ENCODE measurements at regions not wholly inside any gene's neighbourhood (a gene's known extent, or its start where the extent isn't known, plus 50 kb on each side); places are given as distances from the start of the nearest gene placed in this dataset.
A peak's percentile ranks its signal among the peaks of the same experiment; 100 is the strongest.
"Not testable (repeated sequence)": the region's sequence is repeated elsewhere in the genome, so short reads cannot be mapped to it uniquely, and the experiment has no call there.

DNA sequence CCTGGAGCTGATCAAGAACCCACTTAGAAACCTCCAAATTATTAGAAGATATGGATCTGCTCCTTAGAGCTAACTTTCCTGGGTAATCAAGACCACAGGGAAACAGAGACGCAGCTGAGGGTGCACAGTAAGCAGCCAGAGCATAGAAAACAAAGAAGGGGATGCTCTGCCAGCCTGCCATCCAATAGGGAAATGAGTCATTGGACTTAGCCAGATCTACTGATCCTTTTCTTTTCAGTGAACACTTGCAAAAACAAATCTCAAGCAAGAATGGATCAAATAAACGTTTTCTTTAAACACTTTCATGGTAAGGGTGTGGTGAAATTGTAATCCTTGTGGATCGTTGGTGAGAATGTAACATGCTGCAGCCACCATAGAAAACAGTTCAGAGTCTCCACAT lies 474.0 kb downstream of the LTN1 start:
- DNase-seq (ENCODE audit: low spot score): no peak
- intact Hi-C loops (cut with DNase I): loop anchor here (10.0 kb wide), 2 partner anchors 184 to 1674 kb away; partner anchors contain the start of gene ADAMTS1

DNA sequence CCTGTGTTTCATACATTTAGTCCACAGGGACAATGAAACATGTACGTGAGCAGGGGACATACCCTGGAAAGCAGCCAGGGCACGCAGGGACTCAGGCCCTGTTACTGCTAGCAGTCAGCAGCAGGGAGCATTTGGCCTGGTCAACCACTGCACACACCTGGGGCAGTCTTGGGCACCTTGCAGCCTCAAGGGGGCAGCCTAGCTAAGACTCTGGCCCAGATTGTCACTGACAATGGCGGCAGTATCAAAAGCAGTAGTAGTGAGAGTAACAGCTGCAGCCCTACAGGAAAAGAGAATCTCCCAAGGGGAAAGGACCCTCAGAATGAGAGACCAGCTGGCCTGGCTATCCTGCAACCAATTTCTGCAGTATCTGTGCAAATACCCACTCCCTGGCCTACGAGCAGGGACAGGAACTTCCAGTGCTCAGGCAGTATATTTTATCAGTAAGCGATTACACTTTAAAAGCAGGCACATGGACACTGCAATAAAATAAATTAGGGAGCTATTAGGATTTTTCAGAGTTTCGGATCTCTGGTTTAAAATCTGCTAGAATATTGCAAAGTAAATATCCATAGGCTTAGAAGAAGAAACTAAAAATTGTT lies 475.6 kb downstream of the LTN1 start:
- peak; percentile 78 for DNase-seq (ENCODE audit: low spot score)
- intact Hi-C loops (cut with DNase I): loop anchor here (2.0 to 10.0 kb wide), 3 partner anchors 182 to 1672 kb away; partner anchors contain the start of gene ADAMTS1

GRCh38 chr21:28516021-28516420 lies 476.7 kb downstream of the LTN1 start:
- no peak for DNase-seq (ENCODE audit: low spot score)
- intact Hi-C loops (cut with DNase I): loop anchor here (2.0 to 10.0 kb wide), 3 partner anchors 181 to 1671 kb away; partner anchors contain the start of gene ADAMTS1

DNA sequence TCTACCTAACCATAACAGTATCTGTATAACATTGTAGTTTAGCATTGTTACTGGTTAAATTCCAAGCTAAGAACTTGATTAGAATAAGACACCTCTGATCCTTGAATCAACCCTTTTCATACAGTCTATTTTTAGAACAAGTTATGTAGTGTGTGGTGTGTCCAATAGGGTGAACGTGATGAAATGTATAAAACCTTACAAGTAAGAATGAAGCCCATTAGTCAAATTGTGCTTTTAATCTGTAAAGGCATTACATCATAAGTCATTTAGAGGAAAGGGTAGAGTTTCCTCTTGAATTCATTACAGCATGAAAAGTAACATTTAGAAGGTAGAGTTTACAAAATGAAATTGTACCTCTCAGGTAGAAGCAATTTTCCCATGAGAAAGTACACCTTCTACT lies 479.2 kb downstream of the LTN1 start:
- intact Hi-C loops (cut with DNase I): loop anchor here (10.0 kb wide), 2 partner anchors 179 to 1669 kb away; partner anchors contain the start of gene ADAMTS1

DNA sequence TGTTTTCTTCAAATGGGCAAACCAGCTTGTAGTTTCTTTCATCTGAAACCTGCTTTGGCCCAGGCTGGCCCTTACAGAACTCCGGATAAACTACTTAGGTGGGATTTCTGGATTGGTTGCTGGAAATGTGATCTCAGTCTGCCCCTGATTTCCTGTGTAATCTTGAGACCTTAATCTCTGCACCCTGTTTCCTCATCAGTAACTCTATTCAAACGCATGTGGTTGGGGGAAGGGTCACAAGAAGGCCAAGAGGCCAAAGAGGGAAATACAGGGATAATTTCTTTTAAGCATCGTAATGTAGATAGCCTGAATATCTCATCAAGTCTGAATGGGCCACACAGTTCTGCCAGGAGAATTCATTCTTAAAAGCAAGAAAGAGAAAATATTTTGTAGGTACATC lies 483.6 kb downstream of the LTN1 start:
- no peak for DNase-seq (ENCODE audit: low spot score)
- intact Hi-C loops (cut with DNase I): no loop called here

More for the DNA sequence above, 479.2 kb downstream of the LTN1 start:
- no peak for DNase-seq (ENCODE audit: low spot score)

GRCh38 chr21:28508126-28508525 lies 484.6 kb downstream of the LTN1 start:
- intact Hi-C loops (cut with DNase I): no loop called here
- no peak for DNase-seq (ENCODE audit: low spot score)

DNA sequence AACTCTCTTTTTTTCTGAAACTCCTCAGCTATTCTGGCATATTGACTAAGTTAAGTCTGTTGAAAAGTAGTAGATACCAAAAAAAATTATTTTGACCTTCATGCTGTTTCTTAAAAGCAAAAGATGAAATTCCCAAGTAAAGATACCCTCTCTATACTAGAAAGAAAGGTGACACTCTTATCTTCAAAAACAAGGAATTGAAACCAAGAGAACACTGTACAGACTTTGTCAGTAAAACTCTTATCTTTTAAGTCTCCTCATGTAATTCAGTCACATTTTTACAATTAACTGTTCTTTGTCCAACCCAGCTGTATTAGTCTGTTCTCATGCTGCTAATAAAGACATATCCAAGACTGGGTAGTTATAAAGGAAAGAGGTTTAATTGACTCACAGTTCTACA lies 496.2 kb downstream of the LTN1 start:
- intact Hi-C loops (cut with DNase I): no loop called here
- no peak for DNase-seq (ENCODE audit: low spot score)

GRCh38 chr21:28492127-28492526 lies 500.6 kb downstream of the LTN1 start:
- no peak for DNase-seq (ENCODE audit: low spot score)
- intact Hi-C loops (cut with DNase I): no loop called here

- DNase-seq (ENCODE audit: low spot score): no peak
- intact Hi-C loops (cut with DNase I): no loop called here
Measured at GRCh38 chr21:28489821-28490350, 502.8 kb downstream of the LTN1 start.

- intact Hi-C loops (cut with DNase I): no loop called here
- no peak for DNase-seq (ENCODE audit: low spot score)
Measured at GRCh38 chr21:28489162-28489561, 503.5 kb downstream of the LTN1 start.

DNA sequence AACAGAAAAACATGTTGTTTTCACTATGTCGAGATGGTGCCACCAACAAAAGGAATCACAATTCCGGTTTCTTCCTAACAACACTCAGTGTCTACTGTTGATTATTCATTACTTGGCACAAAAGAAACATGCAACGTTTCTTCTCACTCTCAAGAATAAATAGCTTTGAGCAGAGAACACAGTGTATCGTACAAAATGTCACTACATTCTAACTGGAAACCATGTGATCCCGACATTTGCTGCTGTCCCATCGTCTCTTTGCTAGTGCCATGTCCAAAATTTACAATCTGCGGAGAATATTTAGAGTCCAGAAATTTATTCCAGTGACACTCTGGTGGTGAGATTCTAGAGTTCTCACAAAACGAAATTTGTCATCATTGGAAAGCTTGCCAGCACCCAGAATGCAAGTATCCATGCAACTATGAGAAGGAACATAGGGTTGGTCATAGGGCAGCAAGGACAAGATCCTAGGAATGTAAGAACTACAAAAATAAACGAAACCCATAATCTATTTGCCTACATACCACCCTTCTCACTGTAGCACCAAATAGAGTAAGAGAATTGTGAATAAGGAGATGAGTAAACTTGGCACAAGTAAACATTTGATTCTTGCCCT lies 505.1 kb downstream of the LTN1 start:
- intact Hi-C loops (cut with DNase I): no loop called here
- DNase-seq (ENCODE audit: low spot score): no peak

DNA sequence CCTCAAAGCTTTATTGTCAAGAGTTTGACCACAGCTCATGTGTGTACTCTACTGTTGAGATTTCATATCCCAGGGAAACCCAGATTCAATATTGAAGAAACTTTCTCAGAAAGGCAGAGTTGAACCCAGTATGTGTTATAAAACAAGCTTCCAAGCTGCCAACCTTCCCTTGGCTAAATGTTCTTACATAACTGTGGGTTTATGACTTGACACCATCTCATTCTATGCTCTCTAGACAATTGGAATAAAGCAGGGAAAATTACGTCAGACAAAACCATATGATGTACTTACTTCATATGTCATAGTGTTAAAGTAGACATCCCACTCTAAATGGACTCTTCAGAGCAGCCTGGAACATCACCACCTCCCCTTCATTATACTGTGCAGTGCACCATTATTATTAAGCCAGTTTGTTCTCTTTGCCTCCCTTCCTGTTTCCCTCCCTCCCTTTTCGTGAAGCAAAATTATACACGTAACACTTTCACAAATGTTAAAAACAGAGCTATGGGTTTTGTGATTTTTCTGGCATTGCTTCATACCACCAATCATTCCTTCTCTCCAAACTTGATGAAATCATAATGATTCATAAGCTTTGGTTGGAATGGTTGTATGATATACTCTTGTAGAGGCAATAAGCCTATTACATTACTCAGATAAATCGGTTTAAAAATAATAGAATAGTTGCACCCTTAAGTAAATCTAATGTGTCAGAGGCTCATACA lies 507.2 kb downstream of the LTN1 start:
- DNase-seq (ENCODE audit: low spot score): no peak
- intact Hi-C loops (cut with DNase I): no loop called here

DNA sequence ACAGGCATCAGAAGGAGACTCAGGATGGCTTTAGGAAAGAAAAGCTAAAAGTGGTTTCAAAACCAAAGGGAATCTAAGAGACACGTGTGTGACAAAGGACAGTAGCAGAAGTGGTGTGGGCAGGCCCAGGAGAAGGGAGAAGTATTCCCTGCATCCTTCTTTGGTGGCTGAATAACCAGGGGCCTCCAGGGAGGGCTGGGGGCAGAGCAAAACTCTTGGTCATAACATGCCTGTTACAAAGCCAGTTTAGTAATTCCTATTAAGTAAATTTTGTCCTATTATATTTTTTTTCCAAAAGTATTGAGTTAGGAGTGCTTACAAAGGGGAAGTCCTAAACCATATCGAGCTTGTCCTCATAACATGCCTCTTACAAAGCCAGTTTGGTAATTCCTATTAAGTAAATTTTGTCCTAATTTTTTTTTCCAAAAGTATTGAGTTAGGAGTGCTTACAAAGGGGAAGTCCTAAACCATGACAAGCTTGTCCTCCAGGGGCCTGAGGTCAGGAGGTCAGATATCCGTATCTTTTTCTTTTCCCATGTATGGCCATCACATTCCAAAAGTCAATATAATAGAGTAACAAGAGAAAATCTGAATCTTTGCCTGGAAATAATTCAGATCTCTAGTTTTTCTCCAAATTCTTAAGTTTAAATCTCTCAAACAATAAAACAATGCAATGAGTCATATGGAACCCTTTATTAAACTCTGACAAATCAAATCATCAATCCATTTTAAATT lies 509.2 kb downstream of the LTN1 start:
- intact Hi-C loops (cut with DNase I): no loop called here
- no peak for DNase-seq (ENCODE audit: low spot score)

DNA sequence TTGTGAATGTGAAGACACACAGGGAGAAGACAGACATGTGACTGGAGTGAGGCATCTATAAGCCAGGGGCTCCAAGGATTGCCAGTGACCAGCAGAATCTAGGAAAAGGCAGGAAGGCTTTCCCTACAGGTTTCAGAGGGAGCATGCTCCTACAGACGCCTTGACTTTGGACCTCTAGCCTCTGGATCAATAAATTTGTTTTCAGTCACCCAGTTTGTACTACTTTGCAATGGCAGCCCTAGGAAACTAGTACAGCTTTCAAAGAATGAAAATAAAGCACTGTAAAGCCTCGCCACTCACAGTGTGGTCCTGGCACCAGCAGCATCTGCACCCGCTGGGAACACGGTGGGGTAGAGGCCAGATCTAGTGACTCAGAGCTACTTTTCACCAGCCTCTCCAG lies 510.0 kb downstream of the LTN1 start:
- no peak for DNase-seq (ENCODE audit: low spot score)
- intact Hi-C loops (cut with DNase I): no loop called here

DNA sequence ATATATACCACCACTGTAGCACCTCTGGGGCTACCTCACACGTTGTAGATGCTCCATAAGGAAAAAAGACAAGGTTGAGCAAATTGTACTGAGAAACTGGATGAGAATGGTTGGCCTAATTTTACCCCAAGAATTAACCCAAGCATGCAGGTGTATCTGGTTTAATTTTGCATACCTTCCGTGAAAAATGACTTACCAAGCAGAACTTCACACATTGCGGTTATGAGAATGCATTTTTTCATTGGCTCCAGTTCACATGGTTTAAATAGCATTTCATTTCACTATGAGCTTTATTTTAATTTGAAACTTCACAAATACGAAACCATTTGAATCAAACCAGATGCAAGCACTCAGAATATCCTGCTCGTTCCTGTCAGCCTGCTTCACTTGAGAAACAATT lies 512.2 kb downstream of the LTN1 start:
- intact Hi-C loops (cut with DNase I): no loop called here
- no peak for DNase-seq (ENCODE audit: low spot score)

- no peak for DNase-seq (ENCODE audit: low spot score)
- intact Hi-C loops (cut with DNase I): no loop called here
Measured at GRCh38 chr21:28473530-28474220, 519.0 kb downstream of the LTN1 start.

GRCh38 chr21:28472543-28472942 lies 520.1 kb downstream of the LTN1 start:
- DNase-seq (ENCODE audit: low spot score); intact Hi-C loops (cut with DNase I): not testable (repeated sequence)

GRCh38 chr21:28464988-28465387 lies 527.7 kb downstream of the LTN1 start:
- intact Hi-C loops (cut with DNase I): no loop called here
- DNase-seq (ENCODE audit: low spot score): no peak

DNA sequence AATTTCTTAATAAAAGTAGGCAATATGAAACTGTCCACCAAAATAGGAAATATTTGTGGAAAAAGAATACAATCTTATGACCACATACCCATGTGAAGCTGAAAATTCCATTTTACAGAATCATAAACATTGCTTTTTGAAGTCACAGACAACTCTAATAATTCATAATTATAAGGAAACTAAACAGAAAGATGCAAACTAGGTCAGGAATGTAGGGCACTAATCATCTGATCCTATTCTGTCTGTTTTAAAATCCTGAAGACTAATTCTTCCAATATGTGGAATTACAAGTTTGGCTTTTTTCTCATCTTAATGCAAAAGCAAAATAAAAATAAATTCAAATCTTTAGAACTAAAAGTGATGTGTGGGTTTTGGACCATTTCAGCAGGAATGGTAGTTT lies 528.6 kb downstream of the LTN1 start:
- intact Hi-C loops (cut with DNase I): no loop called here
- no peak for DNase-seq (ENCODE audit: low spot score)

Measured in cardiac septum (tissue), 1 donor.